ENCODE measurements at regions not wholly inside any gene's neighbourhood (a gene's known extent, or its start where the extent isn't known, plus 50 kb on each side); places are given as distances from the start of the nearest gene placed in this dataset.

- no peak for TF ChIP-seq CTCF (IDR thresholded peaks at IDR 0.05; ENCODE audit: borderline replicate concordance, insufficient read depth, low read depth, low read length)
- no peak overlapping the region for H3K4me3 ChIP-seq (ENCODE audit: low read depth, low read length)
Observed at GRCh38 chr2:212816267-212816666, 277.7 kb upstream of the ERBB4 start.

GRCh38 chr2:212815453-212815852 lies 276.9 kb upstream of the ERBB4 start:
- H3K4me3 ChIP-seq (ENCODE audit: low read depth, low read length), result no peak overlapping the region
- TF ChIP-seq CTCF (IDR thresholded peaks at IDR 0.05; ENCODE audit: borderline replicate concordance, insufficient read depth, low read depth, low read length), result no peak

- H3K4me3 ChIP-seq (ENCODE audit: low read depth, low read length), result no peak overlapping the region
- no peak for TF ChIP-seq CTCF (IDR thresholded peaks at IDR 0.05; ENCODE audit: borderline replicate concordance, insufficient read depth, low read depth, low read length)
Observed at GRCh38 chr2:212814941-212815340, 276.3 kb upstream of the ERBB4 start.

GRCh38 chr2:212811921-212812320 lies 273.3 kb upstream of the ERBB4 start:
- TF ChIP-seq CTCF (IDR thresholded peaks at IDR 0.05; ENCODE audit: borderline replicate concordance, insufficient read depth, low read depth, low read length), result no peak
- no peak overlapping the region for H3K4me3 ChIP-seq (ENCODE audit: low read depth, low read length)

GRCh38 chr2:212811036-212811805 lies 272.6 kb upstream of the ERBB4 start:
- TF ChIP-seq CTCF (IDR thresholded peaks at IDR 0.05; ENCODE audit: borderline replicate concordance, insufficient read depth, low read depth, low read length), result no peak
- H3K4me3 ChIP-seq (ENCODE audit: low read depth, low read length), result no peak overlapping the region

- H3K4me3 ChIP-seq (ENCODE audit: low read depth, low read length), result no peak overlapping the region
- no peak for TF ChIP-seq CTCF (IDR thresholded peaks at IDR 0.05; ENCODE audit: borderline replicate concordance, insufficient read depth, low read depth, low read length)
Observed at GRCh38 chr2:212797484-212798205, 259.0 kb upstream of the ERBB4 start.

GRCh38 chr2:212794471-212794870 lies 255.9 kb upstream of the ERBB4 start:
- no peak for TF ChIP-seq CTCF (IDR thresholded peaks at IDR 0.05; ENCODE audit: borderline replicate concordance, insufficient read depth, low read depth, low read length)
- no peak overlapping the region for H3K4me3 ChIP-seq (ENCODE audit: low read depth, low read length)
